ENCODE measurements at regions not wholly inside any gene's neighbourhood (a gene's known extent, or its start where the extent isn't known, plus 50 kb on each side); places are given as distances from the start of the nearest gene placed in this dataset.

DNA sequence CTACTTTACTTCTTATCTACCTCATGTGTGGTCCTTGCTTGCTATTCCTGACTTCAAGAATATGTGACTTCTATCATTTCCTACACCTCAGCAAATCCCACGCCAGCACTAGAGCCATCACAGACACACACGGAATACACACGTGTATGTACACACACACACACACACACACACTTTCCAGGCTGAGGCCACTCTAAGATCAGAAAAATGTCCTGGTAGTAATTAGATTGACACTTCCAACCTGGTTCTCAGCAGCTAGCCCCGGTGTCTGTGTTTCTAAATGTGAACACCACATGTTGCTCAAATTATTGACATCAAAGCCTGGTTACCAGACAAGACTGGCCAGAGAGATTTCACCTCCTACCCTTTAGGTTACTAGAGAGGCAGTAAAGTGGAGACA lies 54.1 kb upstream of the SASH1 start:
- TF ChIP-seq CTCF (IDR thresholded peaks at IDR 0.05; ENCODE audit: borderline replicate concordance, extremely low read depth, insufficient read depth) = no peak
- FAIRE-seq (no peak), DNase-seq (peak in 1 of 5 donors; percentile 26)
- Histone ChIP-seq H3K27ac (ENCODE audit: low read depth in 2 of 2, low read length in 2 of 2) (no peak overlapping the region), H3K9me3 (ENCODE audit: control insufficient read depth in 2 of 3, insufficient read depth in 1 of 3, low read length in 3 of 3) (no peaks in the 10 kb centered on the region), H3K9ac (ENCODE audit: low read length in 3 of 3) (no peak overlapping the region), H3K27me3 (ENCODE audit: control insufficient read depth, insufficient read depth, low read length) (no peaks in the 10 kb centered on the region), H3K4me1 (ENCODE audit: control insufficient read depth in 2 of 3, insufficient read depth in 2 of 3, low read depth in 1 of 3, low read length in 3 of 3) (no peaks in the 10 kb centered on the region), H3K36me3 (ENCODE audit: control insufficient read depth in 2 of 3, insufficient read depth in 3 of 3, low read length in 3 of 3) (no peaks in the 10 kb centered on the region), H3K4me3 (ENCODE audit: low read length in 3 of 3) (no peak overlapping the region)
- intact Hi-C loops (cut with DNase I) = no loop called here

DNA sequence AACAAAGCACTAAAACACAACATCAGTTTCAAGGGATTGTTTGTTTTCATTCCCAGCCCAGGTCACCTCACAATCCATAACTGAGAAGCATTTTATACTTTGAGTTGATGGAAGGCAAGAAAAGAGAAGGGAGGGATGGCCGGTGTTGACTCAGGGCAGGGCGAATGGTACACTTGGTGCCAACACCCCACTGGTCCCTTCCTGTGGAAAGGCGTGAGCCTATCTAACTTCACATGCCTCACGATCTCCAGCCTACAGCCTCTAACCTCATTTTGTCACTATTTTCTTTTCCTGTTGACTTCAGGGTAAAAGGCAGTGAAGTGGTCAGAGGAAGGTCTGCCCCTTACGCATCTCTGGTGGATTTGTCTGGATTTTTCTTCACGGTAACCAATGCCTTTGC lies 53.5 kb upstream of the SASH1 start:
- Histone ChIP-seq H3K36me3 (ENCODE audit: control insufficient read depth in 2 of 3, insufficient read depth in 3 of 3, low read length in 3 of 3) (no peaks in the 10 kb centered on the region), H3K9me3 (ENCODE audit: control insufficient read depth in 2 of 3, insufficient read depth in 1 of 3, low read length in 3 of 3) (no peaks in the 10 kb centered on the region), H3K9ac (ENCODE audit: low read length in 3 of 3) (no peak overlapping the region), H3K27ac (ENCODE audit: low read depth in 2 of 2, low read length in 2 of 2) (no peak overlapping the region), H3K27me3 (ENCODE audit: control insufficient read depth, insufficient read depth, low read length) (no peaks in the 10 kb centered on the region), H3K4me1 (ENCODE audit: control insufficient read depth in 2 of 3, insufficient read depth in 2 of 3, low read depth in 1 of 3, low read length in 3 of 3) (no peaks in the 10 kb centered on the region), H3K4me3 (ENCODE audit: low read length in 3 of 3) (no peak overlapping the region)
- TF ChIP-seq CTCF (IDR thresholded peaks at IDR 0.05; ENCODE audit: borderline replicate concordance, extremely low read depth, insufficient read depth) = no peak
- DNase-seq (no peak), FAIRE-seq (no peak)
- intact Hi-C loops (cut with DNase I) = no loop called here

GRCh38 chr6:148291876-148292275 lies 50.8 kb upstream of the SASH1 start:
- Histone ChIP-seq H3K9ac (ENCODE audit: low read length in 3 of 3) (no peak overlapping the region), H3K27me3 (ENCODE audit: control insufficient read depth, insufficient read depth, low read length) (no peaks in the 10 kb centered on the region), H3K4me3 (ENCODE audit: low read length in 3 of 3) (no peak overlapping the region), H3K4me1 (ENCODE audit: control insufficient read depth in 2 of 3, insufficient read depth in 2 of 3, low read depth in 1 of 3, low read length in 3 of 3) (no peaks in the 10 kb centered on the region), H3K36me3 (ENCODE audit: control insufficient read depth in 2 of 3, insufficient read depth in 3 of 3, low read length in 3 of 3) (no peaks in the 10 kb centered on the region), H3K27ac (ENCODE audit: low read depth in 2 of 2, low read length in 2 of 2) (no peak overlapping the region), H3K9me3 (ENCODE audit: control insufficient read depth in 2 of 3, insufficient read depth in 1 of 3, low read length in 3 of 3) (no peaks in the 10 kb centered on the region)
- no peak for FAIRE-seq
- TF ChIP-seq CTCF (IDR thresholded peaks at IDR 0.05; ENCODE audit: borderline replicate concordance, extremely low read depth, insufficient read depth) = no peak
- DNase-seq = no peak
- intact Hi-C loops (cut with DNase I) = no loop called here

Measured in kidney (tissue), 13 donors.